B cell (primary cell): ENCODE measurements at regions not wholly inside any gene's neighbourhood (a gene's known extent, or its start where the extent isn't known, plus 50 kb on each side); places are given as distances from the start of the nearest gene placed in this dataset.
A peak's percentile ranks its signal among the peaks of the same experiment; 100 is the strongest.

ENCODE experiments used
- ATAC-seq: fragments of 200-7000 bp; cut with Tn5 transposase; one replicate; pipeline ENCODE4 v1.10.0; 2021; ENCODE audit warnings: low read depth, mild to moderate bottlenecking, moderate number of reproducible peaks, moderate library complexity
- CTCF ChIA-PET: fragments of 350-600 bp; sonication (Branson Sonifier 250); formaldehyde crosslinking; loops from one replicate; lab custom pipeline; 2021; ENCODE audit warnings: antibody characterized with exemption, inconsistent platforms; lab: Charles Lee
- POLR2A ChIA-PET: fragments of 350-600 bp; sonication (Branson Sonifier 250); formaldehyde crosslinking; loops from one replicate; lab custom pipeline; 2021; ENCODE audit warnings: antibody characterized with exemption; lab: Charles Lee
- DNase-seq: peaks from one replicate; pipeline ENCODE4 v3.0.0; 2013
- H2AFZ ChIP-seq: 2 replicates; pipeline ENCODE4 v1.6.1; 2012; ENCODE audit warnings: mild to moderate bottlenecking, low read depth, low read length; ENCODE audit not compliant: insufficient read depth, poor library complexity, severe bottlenecking
- H3K27ac ChIP-seq, 2 donors: 1 replicate in 1 of 2; 2 replicates in 1 of 2; pipeline ENCODE4 v1.5.1; 2012 to 2013; ENCODE audit warnings: low read length in 2 of 2, mild to moderate bottlenecking in 2 of 2, moderate library complexity in 1 of 2
- H3K27me3 ChIP-seq, 4 experiments: fragments of 200-600 bp in 1 of 4; sonication (generic) in 1 of 4; replicated peaks in 1 of 4; 1 replicate in 2 of 4; 2 replicates in 2 of 4; pipeline versions ENCODE4 v1.6.1 to v1.7.0; 2013 to 2016; ENCODE audit warnings: low read length in 3 of 4, mild to moderate bottlenecking in 2 of 4, mixed read lengths in 1 of 4, moderate library complexity in 1 of 4; ENCODE audit not compliant: insufficient read depth in 4 of 4, control insufficient read depth in 3 of 4; ENCODE audit errors: control extremely low read depth in 1 of 4
- H3K36me3 ChIP-seq, 2 experiments: replicated peaks in 1 of 2; 1 replicate in 1 of 2; 2 replicates in 1 of 2; pipeline versions ENCODE4 v1.6.1 to v1.7.1; 2013; ENCODE audit warnings: low read length in 1 of 2; ENCODE audit not compliant: insufficient read depth in 2 of 2, control insufficient read depth in 1 of 2; ENCODE audit errors: control extremely low read depth in 1 of 2, extremely low read depth in 1 of 2
- H3K4me1 ChIP-seq, 2 donors: fragments of 200-600 bp in 1 of 2; sonication (generic) in 1 of 2; 1 replicate in 1 of 2; 2 replicates in 1 of 2; pipeline versions ENCODE4 v1.5.1 to v1.6.1; 2013 to 2017; ENCODE audit warnings: low read length in 2 of 2; ENCODE audit not compliant: control insufficient read depth in 2 of 2, insufficient read depth in 2 of 2
- H3K4me2 ChIP-seq: replicated peaks from 2 replicates; pipeline ENCODE3; 2012; ENCODE audit warnings: mild to moderate bottlenecking, low read depth, low read length; ENCODE audit not compliant: poor library complexity, severe bottlenecking
- H3K4me3 ChIP-seq, 5 experiments: fragments of 200-600 bp in 1 of 5; sonication (generic) in 1 of 5; 1 replicate in 3 of 5; 2 replicates in 2 of 5; pipeline versions ENCODE4 v1.5.1 to v1.7.0; 2011 to 2016; ENCODE audit warnings: low read length in 4 of 5, mild to moderate bottlenecking in 4 of 5, low read depth in 2 of 5, control low read depth in 1 of 5, moderate library complexity in 1 of 5; ENCODE audit not compliant: insufficient read depth in 1 of 5; ENCODE audit errors: control extremely low read depth in 1 of 5, extremely low read depth in 1 of 5
- H3K79me2 ChIP-seq: fragments of 200-600 bp; sonication (generic); one replicate; pipeline ENCODE4 v1.6.0; 2016; ENCODE audit warnings: low read length; ENCODE audit not compliant: control insufficient read depth, insufficient read depth
- H3K9ac ChIP-seq: fragments of 200-600 bp; sonication (generic); 2 replicates; pipeline ENCODE4 v1.6.1; 2017; ENCODE audit warnings: mild to moderate bottlenecking, low read length, moderate library complexity
- H3K9me3 ChIP-seq, 3 donors: one replicate each; pipeline versions ENCODE4 v1.6.1 to v1.7.1; 2013; ENCODE audit warnings: low read length in 2 of 3; ENCODE audit not compliant: control insufficient read depth in 2 of 3, insufficient read depth in 1 of 3; ENCODE audit errors: control extremely low read depth in 1 of 3
- H4K20me1 ChIP-seq: 2 replicates; pipeline ENCODE4 v1.6.0; 2012; ENCODE audit warnings: mild to moderate bottlenecking, low read length; ENCODE audit not compliant: insufficient read depth, control insufficient read depth, poor library complexity, severe bottlenecking
- H3K27ac Mint-ChIP-seq: one replicate; pipeline ENCODE4 v1.8.0; 2021; ENCODE audit warnings: mixed read lengths
- H3K27me3 Mint-ChIP-seq: one replicate; pipeline ENCODE4 v1.8.0; 2021; ENCODE audit warnings: mixed read lengths
- H3K4me1 Mint-ChIP-seq: one replicate; pipeline ENCODE4 v1.8.0; 2021; ENCODE audit warnings: mixed read lengths
- H3K4me3 Mint-ChIP-seq: one replicate; pipeline ENCODE4 v1.8.0; 2021; ENCODE audit warnings: mixed read lengths
- H3K9me3 Mint-ChIP-seq: one replicate; pipeline ENCODE4 v1.8.0; 2022; ENCODE audit warnings: mixed read lengths; ENCODE audit not compliant: insufficient read depth
- CTCF ChIP-seq: fragments of 200-600 bp; IDR thresholded peaks from one replicate; pipeline ENCODE4 v1.8.0; 2022; ENCODE audit warnings: antibody characterized with exemption, mild to moderate bottlenecking
- EZH2 ChIP-seq: IDR thresholded peaks from 2 replicates; pipeline ENCODE4 v1.6.1; 2012; ENCODE audit warnings: borderline replicate concordance, low read depth, mild to moderate bottlenecking, moderate library complexity, low read length; ENCODE audit not compliant: insufficient read depth, poor library complexity, severe bottlenecking
- WGBS: methylation state at CpG from one replicate; pipeline ENCODE4 v1.1.5; 2013; ENCODE audit warnings: missing lambda C conversion rate; ENCODE audit not compliant: insufficient coverage; 5-methylcytosine and 5-hydroxymethylcytosine counted together
- intact Hi-C: fragments of 100-400 bp; cut with micrococcal nuclease; formaldehyde crosslinking; loops from one replicate; pipeline ENCODE4 v1.10.0; 2022

- Mint-ChIP-seq H3K9me3 (no peaks in the 10 kb centered on the region), H3K4me3 (no peak overlapping the region), H3K27ac (no peak overlapping the region), H3K4me1 (no peaks in the 10 kb centered on the region), H3K27me3 (no peaks in the 10 kb centered on the region)
- Histone ChIP-seq H3K36me3 (no peaks in the 10 kb centered on the region), H3K79me2 (no peaks in the 10 kb centered on the region), H3K27ac (no peak overlapping the region), H3K9ac (no peak overlapping the region), H2AFZ (no peak overlapping the region), H4K20me1 (no peaks in the 10 kb centered on the region), H3K4me1 (no peaks in the 10 kb centered on the region), H3K9me3 (no peaks in the 10 kb centered on the region), H3K4me3 (no peak overlapping the region), H3K27me3 (peaks cover 0 to 3% (median 0%) of the 10 kb centered on the region in 4 experiments), H3K4me2 (no peak overlapping the region)
- ATAC-seq = no peak
- CTCF ChIA-PET = interaction anchor here (0.7 to 6.2 kb wide), 20 partner anchors 8 to 1723 kb away, joined by 3 to 55 read pairs (median 4); partner anchors contain the start of gene MAFB
- no peak for DNase-seq
- POLR2A ChIA-PET = no interaction called here
- intact Hi-C loops = no loop called here
- 86% methylated on average over 1 of the region's 1 CpG for WGBS
- no peak for TF ChIP-seq EZH2
- TF ChIP-seq CTCF = no peak
Observed at GRCh38 chr20:39269493-39270217, 307.5 kb downstream of the DHX35 start.

GRCh38 chr20:39268981-39269461, 306.9 kb downstream of the DHX35 start:
- Histone ChIP-seq H3K4me3 (no peak overlapping the region), H2AFZ (no peak overlapping the region), H4K20me1 (no peaks in the 10 kb centered on the region), H3K79me2 (no peaks in the 10 kb centered on the region), H3K27me3 (no peaks in the 10 kb centered on the region), H3K9me3 (no peaks in the 10 kb centered on the region), H3K27ac (no peak overlapping the region), H3K4me2 (no peak overlapping the region), H3K36me3 (no peaks in the 10 kb centered on the region), H3K4me1 (no peaks in the 10 kb centered on the region), H3K9ac (no peak overlapping the region)
- DNase-seq (peak; percentile 58), ATAC-seq (peak; percentile 61)
- ChIA-PET CTCF (interaction anchor here (0.7 to 6.2 kb wide), 27 partner anchors 8 to 1723 kb away, joined by 3 to 55 read pairs (median 4); partner anchors contain the start of gene MAFB), POLR2A (no interaction called here)
- Mint-ChIP-seq H3K4me3 (no peak overlapping the region), H3K27ac (no peak overlapping the region), H3K27me3 (no peaks in the 10 kb centered on the region), H3K4me1 (no peaks in the 10 kb centered on the region), H3K9me3 (no peaks in the 10 kb centered on the region)
- 45% methylated on average over 7 of the region's 7 CpGs for WGBS
- no peak for TF ChIP-seq EZH2
- TF ChIP-seq CTCF = peak; percentile 81
- intact Hi-C loops = no loop called here
